ENCODE measurements at regions not wholly inside any gene's neighbourhood (a gene's known extent, or its start where the extent isn't known, plus 50 kb on each side); places are given as distances from the start of the nearest gene placed in this dataset.

- TF ChIP-seq CTCF (IDR thresholded peaks at IDR 0.05) (no peak), EP300 (IDR thresholded peaks at IDR 0.05; ENCODE audit: low read depth) (no peak), POLR2AphosphoS5 (IDR thresholded peaks at IDR 0.05) (no peak)
These were observed 134.4 kb upstream of the MITF start for GRCh38 chr3:69604735-69605450.

Data from transverse colon (tissue), 4 donors.